ENCODE measurements at regions not wholly inside any gene's neighbourhood (a gene's known extent, or its start where the extent isn't known, plus 50 kb on each side); places are given as distances from the start of the nearest gene placed in this dataset.

DNA sequence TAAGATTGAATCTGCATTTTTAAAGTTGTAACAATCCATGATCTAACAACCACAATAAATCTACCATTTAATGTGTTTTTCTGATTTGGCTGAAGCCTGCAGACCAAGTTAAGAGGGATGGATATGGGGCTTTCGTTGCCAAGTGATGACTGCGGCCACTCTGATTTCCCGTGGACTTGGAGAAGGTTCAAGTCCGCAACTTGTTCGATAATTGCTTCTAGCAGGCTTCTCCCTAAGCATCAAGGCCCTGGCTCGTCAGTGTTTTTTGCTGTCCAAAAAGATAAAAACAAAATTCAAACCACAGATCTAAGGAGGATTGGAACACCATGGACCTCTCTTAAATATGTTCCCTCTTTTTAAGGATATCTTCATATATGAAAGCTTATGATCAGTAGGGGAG is 256.6 kb downstream of the CNTN3 start:
- no peak for DNase-seq (ENCODE audit: low read depth, low spot score)
- H3K4me3 ChIP-seq (ENCODE audit: low read depth, low read length): no peak overlapping the region
- TF ChIP-seq, protein P1, sequence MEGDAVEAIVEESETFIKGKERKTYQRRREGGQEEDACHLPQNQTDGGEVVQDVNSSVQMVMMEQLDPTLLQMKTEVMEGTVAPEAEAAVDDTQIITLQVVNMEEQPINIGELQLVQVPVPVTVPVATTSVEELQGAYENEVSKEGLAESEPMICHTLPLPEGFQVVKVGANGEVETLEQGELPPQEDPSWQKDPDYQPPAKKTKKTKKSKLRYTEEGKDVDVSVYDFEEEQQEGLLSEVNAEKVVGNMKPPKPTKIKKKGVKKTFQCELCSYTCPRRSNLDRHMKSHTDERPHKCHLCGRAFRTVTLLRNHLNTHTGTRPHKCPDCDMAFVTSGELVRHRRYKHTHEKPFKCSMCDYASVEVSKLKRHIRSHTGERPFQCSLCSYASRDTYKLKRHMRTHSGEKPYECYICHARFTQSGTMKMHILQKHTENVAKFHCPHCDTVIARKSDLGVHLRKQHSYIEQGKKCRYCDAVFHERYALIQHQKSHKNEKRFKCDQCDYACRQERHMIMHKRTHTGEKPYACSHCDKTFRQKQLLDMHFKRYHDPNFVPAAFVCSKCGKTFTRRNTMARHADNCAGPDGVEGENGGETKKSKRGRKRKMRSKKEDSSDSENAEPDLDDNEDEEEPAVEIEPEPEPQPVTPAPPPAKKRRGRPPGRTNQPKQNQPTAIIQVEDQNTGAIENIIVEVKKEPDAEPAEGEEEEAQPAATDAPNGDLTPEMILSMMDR (IDR thresholded peaks at IDR 0.05; ENCODE audit: insufficient read depth, low read length, missing control alignments): no peak
- ChIA-PET CTCF (no interaction called here), POLR2A (no interaction called here)

DNA sequence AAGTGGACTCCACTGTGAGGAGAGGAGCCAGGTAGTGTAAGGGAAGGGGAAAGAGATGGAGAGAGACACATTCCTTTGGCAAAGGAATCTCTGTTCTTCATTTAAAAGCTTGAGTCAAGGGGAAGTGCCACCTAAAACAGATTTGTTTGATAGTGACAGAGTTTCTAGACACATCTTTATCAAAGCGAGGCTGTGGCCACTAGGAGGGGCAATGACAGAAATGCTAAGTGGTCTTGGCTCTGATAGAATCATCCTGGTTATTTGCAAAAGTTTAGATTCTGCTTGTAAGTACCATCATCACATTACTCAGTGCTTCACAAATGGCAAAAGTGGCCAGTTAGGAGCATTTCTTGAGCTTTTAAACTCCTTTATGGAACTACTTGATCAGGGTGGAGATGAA is 261.4 kb downstream of the CNTN3 start:
- TF ChIP-seq, protein P1 (IDR thresholded peaks at IDR 0.05; ENCODE audit: insufficient read depth, low read length, missing control alignments): no peak
- CTCF ChIA-PET: interaction anchor here (1.1 kb wide), 1 partner anchor 9 kb away, joined by 4 read pairs; no protein-coding TSS in a partner anchor

DNA sequence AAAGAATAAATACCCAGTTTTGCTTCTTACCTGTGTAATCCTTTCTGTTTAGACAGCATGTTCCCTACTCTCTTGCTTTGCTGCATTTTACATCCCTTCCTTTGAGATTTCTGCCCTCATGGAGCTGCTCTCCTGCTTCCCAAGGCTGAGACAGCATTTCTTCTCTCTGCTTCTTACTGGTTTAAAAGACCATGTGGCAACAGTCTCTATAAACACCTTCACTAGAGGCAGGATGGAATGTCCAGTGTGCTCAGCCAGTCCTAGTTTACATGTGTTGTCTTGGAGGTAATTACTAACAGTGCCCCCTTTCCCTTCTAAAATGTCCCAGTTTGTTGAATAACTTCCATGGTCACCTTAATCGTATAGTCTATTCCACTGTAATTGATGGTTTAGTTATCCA is 262.3 kb downstream of the CNTN3 start:
- DNase-seq (ENCODE audit: low read depth, low spot score): no peak
- CTCF ChIA-PET: no interaction called here
- POLR2A ChIA-PET: no interaction called here
- no peak overlapping the region for H3K4me3 ChIP-seq (ENCODE audit: low read depth, low read length)
- TF ChIP-seq, protein P1 (IDR thresholded peaks at IDR 0.05; ENCODE audit: insufficient read depth, low read length, missing control alignments): no peak

More for the DNA sequence above, 261.4 kb downstream of the CNTN3 start:
- no peak overlapping the region for H3K4me3 ChIP-seq (ENCODE audit: low read depth, low read length)
- no peak for DNase-seq (ENCODE audit: low read depth, low spot score)
- POLR2A ChIA-PET: no interaction called here

DNA sequence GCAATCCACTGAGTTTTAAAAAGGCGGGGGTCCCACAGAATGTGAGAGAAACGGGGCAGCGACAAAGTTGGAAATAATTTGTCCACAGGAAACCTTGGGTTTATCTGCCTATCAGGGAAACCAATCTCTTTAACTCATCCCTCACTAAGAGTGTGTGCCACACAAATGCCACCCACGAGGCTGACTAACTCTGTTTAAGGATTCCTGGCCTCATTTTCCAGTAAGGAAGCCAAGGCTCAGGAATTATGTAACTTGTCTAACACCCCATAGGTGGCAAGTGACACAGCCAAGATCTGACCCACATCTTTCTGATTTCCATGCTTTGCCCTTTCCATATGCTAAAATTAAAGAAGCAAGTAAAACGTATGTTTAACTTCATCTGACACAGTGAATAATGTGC is 263.2 kb downstream of the CNTN3 start:
- CTCF ChIA-PET: no interaction called here
- DNase-seq (ENCODE audit: low read depth, low spot score): no peak
- TF ChIP-seq, protein P1 (IDR thresholded peaks at IDR 0.05; ENCODE audit: insufficient read depth, low read length, missing control alignments): no peak
- POLR2A ChIA-PET: no interaction called here
- no peak overlapping the region for H3K4me3 ChIP-seq (ENCODE audit: low read depth, low read length)

DNA sequence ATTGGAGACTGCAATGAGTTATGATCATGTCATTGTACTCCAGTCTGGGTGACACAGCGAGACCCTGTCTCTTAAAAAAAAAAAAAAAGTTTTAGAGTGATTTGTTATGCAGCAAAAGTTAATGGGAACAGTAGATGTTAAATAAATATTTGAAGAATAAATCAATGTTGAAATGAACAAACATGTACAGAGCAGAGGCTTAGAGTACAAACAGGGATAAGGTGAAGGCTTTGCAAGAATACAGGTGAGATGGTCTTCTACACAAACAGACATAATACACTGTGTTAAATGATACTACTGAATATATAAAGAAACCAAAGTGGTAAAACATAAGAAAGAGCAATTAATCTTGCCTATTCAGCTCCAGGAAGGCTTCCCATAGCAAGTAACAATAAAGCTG is 265.4 kb downstream of the CNTN3 start:
- H3K4me3 ChIP-seq (ENCODE audit: low read depth, low read length): no peak overlapping the region
- DNase-seq (ENCODE audit: low read depth, low spot score): no peak
- TF ChIP-seq, protein P1 (IDR thresholded peaks at IDR 0.05; ENCODE audit: insufficient read depth, low read length, missing control alignments): no peak
- POLR2A ChIA-PET: no interaction called here
- CTCF ChIA-PET: no interaction called here

DNA sequence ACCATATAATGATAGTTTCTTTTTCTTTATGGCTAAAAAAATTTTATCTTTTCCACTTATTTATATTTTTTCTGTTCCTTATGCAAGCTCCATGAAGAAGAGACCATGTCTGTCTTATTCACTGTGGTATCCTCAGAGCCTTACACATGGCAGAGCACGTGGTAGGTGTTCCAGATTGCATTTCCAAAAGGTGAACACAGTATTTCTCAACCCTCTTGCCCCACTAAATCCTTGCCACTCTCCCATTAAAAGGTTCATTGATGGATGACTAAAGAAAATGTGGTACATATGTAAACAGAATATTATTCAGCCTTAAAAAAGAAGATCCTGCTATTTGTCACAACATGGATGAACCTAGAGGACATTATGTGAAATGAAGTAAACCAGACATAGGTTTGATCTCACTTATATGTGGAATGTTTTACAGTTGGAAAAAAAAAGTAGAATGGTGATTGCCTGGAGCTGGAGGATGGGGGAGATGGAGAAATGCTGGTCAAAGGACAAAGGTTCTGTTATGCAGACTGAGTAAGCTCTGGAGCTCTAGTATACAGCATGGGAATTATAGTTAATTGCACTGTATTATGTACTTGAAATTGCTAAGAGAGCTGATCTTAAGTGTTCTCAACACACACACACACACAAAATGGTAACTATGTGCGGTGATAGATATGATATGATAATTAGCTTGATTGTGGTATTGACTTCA is 266.7 kb downstream of the CNTN3 start:
- no peak overlapping the region for H3K4me3 ChIP-seq (ENCODE audit: low read depth, low read length)
- ChIA-PET CTCF (no interaction called here), POLR2A (no interaction called here)
- no peak for DNase-seq (ENCODE audit: low read depth, low spot score)
- TF ChIP-seq, protein P1 (IDR thresholded peaks at IDR 0.05; ENCODE audit: insufficient read depth, low read length, missing control alignments): no peak
